ENCODE measurements at regions not wholly inside any gene's neighbourhood (a gene's known extent, or its start where the extent isn't known, plus 50 kb on each side); places are given as distances from the start of the nearest gene placed in this dataset.
"Not testable (repeated sequence)": the region's sequence is repeated elsewhere in the genome, so short reads cannot be mapped to it uniquely, and the experiment has no call there.

DNA sequence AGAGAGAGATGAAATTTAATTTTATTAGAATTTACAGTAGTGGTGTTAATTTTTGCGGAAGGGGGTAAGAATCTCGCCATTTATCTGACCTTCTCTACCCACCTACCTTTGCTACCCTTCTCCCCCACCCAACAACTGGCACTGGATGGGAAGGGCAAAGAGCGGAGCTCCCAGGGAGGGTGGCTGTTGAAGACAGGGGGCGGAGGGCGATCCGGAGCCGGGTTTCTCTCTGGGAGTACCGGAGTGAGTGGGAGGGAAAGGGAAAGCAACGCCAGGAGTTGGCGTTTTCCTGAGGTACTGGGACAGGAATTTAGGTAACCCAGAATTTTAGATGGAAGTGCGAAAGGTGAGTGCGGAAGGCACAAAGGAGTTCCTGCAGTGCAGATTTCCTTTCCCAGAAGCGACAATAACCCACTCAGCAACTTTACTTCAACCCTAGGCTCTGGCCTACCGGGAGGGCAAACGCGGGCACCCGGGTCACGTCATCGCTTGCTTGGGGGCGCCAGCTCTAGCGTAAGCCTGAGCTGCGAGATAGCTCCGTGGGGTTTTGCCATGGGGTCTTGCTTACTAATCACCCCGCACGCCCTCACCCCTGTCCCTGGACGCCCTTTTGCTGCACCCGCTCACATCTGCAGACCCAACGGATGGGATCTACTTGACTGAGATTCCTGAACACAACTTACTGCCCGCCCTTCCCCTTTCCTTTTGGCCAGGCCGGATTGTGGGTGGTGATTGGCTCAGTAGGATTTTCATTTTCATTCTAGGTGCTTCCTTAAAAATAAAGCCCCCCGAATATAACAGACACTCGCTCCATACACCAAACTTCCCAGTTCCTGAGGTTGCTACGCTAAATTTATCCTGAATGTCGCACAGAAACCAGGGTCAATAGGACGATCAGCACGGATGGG is 413.0 kb upstream of the ESRRG start:
- Mint-ChIP-seq H3K27me3 (peaks cover 43 to 48% of the 10 kb centered on the region in 2 donors), H3K4me1 (ENCODE audit: low read depth in 2 of 2) (peaks cover 0 to 5% of the 10 kb centered on the region in 2 donors), H3K36me3 (peaks cover 14% of the 10 kb centered on the region), H3K27ac (no peak overlapping the region), H3K4me3 (no peak overlapping the region), H3K9me3 (peaks cover 4% of the 10 kb centered on the region)
- ATAC-seq (no peak), DNase-seq (ENCODE audit: low spot score) (no peak)

DNA sequence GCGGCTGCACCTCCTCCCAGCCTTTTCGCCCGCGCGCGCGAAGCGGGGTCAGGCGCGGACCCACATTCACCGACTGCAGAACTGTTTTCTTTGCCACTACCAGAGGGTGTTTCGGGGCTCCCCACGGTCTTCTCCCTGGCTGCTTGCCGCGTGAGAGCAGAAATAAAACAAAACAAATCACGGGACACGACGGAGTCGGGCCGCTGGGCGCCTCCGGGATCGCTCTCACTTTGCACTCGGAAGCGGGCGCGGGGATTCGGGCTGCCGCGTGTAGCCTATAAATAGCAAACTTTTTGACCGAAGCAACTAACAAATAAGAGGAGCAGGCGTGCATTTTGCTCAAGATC is 412.3 kb upstream of the ESRRG start:
- Mint-ChIP-seq H3K36me3 (peaks cover 12% of the 10 kb centered on the region), H3K9me3 (peaks cover 4% of the 10 kb centered on the region), H3K27me3 (peaks cover 38 to 43% of the 10 kb centered on the region in 2 donors), H3K27ac (no peak overlapping the region), H3K4me1 (ENCODE audit: low read depth in 2 of 2) (peaks cover 0 to 5% of the 10 kb centered on the region in 2 donors), H3K4me3 (no peak overlapping the region)
- DNase-seq (ENCODE audit: low spot score) (no peak), ATAC-seq (no peak)

DNA sequence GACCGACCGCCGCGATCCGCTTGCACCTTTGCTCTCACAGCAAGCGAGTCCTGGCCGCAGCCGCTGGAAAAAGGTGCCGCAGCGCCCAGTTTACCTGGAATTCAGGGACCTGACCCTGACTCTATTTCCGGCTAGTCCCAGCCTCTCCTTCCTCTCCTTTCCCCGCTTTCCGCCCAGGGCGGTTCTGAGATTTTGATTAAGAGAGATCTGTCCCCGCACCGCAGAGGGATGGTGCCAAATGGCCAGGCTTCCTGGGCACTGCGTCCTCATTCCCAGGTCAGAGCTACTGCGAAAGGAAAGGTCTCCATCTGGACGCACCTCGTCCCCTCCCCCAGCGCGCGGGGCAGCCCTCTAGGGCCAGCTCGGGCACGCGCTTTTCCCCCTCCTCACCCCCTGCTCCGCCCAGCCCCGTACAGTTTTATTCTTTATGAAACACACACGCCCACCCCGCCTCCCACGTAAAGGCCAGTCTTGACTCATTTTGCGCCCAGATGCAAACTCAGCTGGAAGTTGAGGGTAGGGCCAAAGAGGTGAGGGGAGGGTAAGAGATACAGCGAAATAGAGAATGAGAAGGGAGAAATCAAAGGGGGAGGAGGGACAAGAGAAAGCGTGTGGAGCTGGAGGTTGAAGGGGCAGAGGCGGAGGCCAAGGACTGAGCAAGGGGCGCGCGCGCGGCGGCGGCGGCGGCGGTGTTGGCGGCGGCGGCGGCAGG is 411.8 kb upstream of the ESRRG start:
- peaks cover 36 to 43% of the 10 kb centered on the region in 2 donors for H3K27me3 Mint-ChIP-seq

DNA sequence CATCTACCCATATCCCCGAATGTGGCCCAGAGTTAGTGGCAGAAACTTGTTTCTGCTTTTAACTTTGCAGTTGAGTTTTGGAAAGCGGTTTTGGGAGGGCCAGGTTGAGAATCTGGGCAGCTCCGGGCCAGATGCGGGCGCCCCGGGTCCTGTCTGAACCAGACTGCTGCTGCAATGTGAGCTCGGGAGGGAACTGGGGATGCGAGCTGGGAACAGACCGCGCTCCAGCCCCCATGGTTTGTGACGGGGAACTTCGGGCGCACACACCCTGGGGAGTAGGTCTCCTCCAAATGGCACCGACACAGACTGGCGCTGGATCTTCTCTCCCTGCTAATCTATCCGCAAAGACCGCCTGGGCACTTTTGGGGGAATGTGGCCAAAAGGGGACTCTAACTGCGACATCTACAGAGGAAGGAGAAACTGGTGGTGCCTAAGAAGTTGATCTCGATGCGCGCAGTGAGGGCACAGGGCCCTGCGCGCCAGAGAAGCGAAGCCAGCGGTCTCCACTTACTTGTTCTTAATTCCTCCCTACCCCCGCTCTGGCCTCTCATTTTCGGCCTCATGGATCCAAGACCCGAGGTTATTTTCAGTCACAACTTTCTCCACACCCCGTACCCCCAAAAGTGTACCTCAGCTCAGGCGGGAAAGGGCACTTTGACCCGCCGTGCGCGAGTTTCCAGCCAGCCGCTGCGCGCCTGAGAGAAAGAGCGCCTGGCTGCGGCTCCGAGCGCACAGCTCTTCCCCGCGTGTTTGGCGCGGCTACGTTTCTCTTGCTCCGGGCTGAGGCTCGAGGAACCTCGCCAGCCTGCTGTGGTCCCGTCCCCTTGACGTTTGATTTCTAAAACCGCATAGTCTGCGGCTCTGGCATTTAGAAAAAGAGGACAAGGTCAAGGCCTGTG is 411.0 kb upstream of the ESRRG start:
- ATAC-seq, result no peak
- Mint-ChIP-seq H3K27me3 (peaks cover 33 to 40% of the 10 kb centered on the region in 2 donors), H3K36me3 (peaks cover 12% of the 10 kb centered on the region)

More for the DNA sequence above, 411.8 kb upstream of the ESRRG start:
- Mint-ChIP-seq H3K4me3 (no peak overlapping the region), H3K27ac (no peak overlapping the region), H3K4me1 (ENCODE audit: low read depth in 2 of 2) (peaks cover 0 to 5% of the 10 kb centered on the region in 2 donors), H3K36me3 (peaks cover 12% of the 10 kb centered on the region), H3K9me3 (peaks cover 4% of the 10 kb centered on the region)
- no peak for DNase-seq (ENCODE audit: low spot score)
- ATAC-seq, result no peak

DNA sequence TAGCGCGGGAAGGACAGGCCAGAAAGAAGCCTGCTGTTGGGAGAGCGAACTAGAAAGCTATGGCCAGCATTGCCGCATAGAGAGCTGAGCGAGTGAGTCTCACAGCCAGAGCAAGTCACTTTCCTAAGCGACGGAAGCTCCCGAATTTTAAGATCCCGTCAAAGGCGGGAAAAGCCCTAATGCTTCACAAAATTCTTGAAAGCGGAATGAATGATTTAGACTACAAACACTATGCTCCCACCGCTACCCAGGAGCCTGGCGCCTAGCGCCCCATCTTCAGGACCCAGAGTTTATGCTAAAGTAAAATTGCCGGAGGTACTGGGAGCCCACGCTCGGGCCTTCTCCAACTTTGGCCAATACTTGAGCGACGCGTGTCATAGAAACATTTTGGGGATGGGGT is 409.9 kb upstream of the ESRRG start:
- Mint-ChIP-seq H3K4me3 (no peak overlapping the region), H3K27me3 (peaks cover 24 to 31% of the 10 kb centered on the region in 2 donors), H3K4me1 (ENCODE audit: low read depth in 2 of 2) (no peaks in the 10 kb centered on the region), H3K9me3 (peaks cover 4% of the 10 kb centered on the region), H3K36me3 (peaks cover 6% of the 10 kb centered on the region), H3K27ac (no peak overlapping the region)
- no peak for DNase-seq (ENCODE audit: low spot score)
- ATAC-seq, result no peak

More for the DNA sequence above, 411.0 kb upstream of the ESRRG start:
- no peak overlapping the region for H3K4me3 Mint-ChIP-seq
- H3K27ac Mint-ChIP-seq, result no peak overlapping the region
- peaks cover 0 to 5% of the 10 kb centered on the region in 2 donors for H3K4me1 Mint-ChIP-seq (ENCODE audit: low read depth in 2 of 2)
- DNase-seq (ENCODE audit: low spot score), result no peak
- H3K9me3 Mint-ChIP-seq, result peaks cover 4% of the 10 kb centered on the region

DNA sequence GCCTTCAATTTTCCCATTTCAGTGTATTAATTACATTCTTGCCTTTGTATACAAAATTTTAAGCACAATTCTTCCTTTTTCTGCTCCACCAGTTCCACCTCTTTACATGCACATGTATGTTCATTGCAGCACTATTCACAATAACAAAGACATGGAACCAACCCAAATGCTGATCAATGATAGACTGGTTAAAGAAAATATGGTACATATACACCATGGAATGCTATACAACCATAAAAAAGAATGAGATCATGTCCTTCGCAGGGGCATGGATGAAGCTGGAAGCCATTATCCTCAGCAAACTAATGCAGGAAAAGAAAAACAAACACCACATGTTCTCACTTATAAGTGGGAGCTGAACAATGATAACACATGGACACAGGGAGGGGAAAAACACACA is 400.1 kb upstream of the ESRRG start:
- DNase-seq (ENCODE audit: low spot score), result not testable (repeated sequence)

DNA sequence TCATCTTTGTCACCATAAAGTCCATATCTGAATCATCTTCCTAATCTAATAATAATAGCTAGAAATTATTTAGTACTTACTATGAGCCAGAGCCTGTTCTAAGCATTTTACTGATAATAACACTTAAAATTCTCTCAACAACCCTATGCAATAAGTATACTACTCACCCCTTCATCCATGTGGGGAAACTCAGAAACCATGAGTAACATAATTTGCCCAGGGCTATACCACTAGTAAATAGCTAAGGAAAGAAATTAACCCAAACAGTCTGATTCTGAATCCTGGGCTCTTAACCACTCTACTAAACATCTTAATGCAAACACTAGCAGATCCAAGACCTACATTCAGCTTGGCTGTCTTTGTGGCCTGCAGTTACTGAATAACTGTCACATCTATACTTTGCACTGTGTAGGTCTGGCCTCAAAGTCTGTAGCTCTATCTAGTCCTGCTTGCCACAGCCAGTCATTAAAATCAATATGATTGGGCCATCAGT is 394.8 kb upstream of the ESRRG start:
- Mint-ChIP-seq H3K9me3 (peaks cover 21% of the 10 kb centered on the region), H3K27me3 (no peaks in the 10 kb centered on the region), H3K4me1 (ENCODE audit: low read depth in 2 of 2) (no peaks in the 10 kb centered on the region), H3K4me3 (no peak overlapping the region), H3K36me3 (no peaks in the 10 kb centered on the region), H3K27ac (no peak overlapping the region)
- no peak for DNase-seq (ENCODE audit: low spot score)
- ATAC-seq, result no peak

More for the DNA sequence above, 400.1 kb upstream of the ESRRG start:
- ATAC-seq; H3K27me3 Mint-ChIP-seq; H3K27ac Mint-ChIP-seq; H3K4me3 Mint-ChIP-seq; H3K4me1 Mint-ChIP-seq (ENCODE audit: low read depth in 2 of 2); H3K36me3 Mint-ChIP-seq: not testable (repeated sequence)
- H3K9me3 Mint-ChIP-seq, result peaks cover 19% of the 10 kb centered on the region

DNA sequence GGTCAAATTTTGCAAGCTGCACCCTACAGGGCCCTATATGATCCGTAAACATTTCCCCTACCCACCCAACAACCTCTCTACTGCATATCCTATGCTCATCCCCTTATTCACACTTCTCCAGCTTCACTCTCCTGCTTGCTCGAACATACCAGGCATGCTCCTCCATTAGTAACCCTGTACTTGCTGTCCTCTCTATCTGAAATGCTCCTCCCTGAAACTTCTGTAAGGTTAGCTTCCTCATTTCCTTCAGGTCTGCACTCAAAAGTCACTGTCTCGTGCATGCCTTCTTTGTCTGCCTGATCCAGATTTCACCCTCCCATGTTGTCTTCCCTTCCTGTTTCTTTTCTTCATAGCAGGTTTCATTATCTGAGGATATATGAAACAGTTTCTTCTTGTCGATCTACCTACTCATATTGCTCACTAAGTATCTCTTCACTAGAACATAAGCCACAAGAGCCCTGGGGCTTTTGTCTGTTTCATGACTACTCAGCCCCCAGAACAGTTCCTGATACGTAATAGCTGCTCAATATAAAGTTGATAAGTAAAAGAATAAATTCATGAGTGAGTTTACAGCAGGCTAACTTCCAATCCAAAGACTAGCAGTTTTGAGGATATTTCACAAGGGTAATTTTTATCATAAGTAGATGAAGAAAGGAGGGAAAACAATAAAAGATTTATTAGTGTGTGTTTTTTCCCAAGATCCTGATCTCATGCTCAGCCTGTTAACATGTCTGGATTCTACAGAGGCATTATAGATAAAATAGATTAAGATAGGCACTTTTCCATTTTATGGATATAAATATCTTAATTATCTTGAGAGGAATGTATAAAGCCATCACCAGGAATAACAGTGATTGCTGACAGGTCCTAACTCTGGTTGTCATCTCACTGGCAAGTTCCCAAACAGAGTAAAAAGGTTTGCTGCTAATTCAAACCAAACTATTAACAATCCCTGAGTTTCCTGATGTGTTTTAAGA is 392.5 kb upstream of the ESRRG start:
- H3K4me1 Mint-ChIP-seq (ENCODE audit: low read depth in 2 of 2), result no peaks in the 10 kb centered on the region
- peaks cover 16% of the 10 kb centered on the region for H3K9me3 Mint-ChIP-seq
- no peak overlapping the region for H3K27ac Mint-ChIP-seq
- no peak for ATAC-seq
- no peaks in the 10 kb centered on the region for H3K36me3 Mint-ChIP-seq
- H3K4me3 Mint-ChIP-seq, result no peak overlapping the region
- no peak for DNase-seq (ENCODE audit: low spot score)
- no peaks in the 10 kb centered on the region for H3K27me3 Mint-ChIP-seq

DNA sequence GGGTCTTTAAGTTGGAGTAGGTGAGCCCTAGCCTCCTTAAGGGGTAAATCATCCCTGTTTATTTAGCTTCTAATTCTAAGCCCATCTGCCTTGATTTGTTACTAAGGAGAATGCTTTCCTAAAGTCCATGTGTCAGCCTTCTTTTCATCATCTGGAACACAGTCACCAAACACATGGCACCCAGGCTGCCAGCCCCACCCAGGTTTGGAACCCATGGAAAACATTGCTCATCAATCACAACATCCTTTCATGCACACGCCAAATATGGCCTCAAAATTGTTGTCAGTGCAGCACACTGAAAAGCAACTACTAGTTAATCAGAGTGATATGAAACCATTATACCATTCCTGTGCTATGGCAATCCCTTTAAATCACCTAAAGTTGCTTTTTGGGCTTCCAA is 386.7 kb upstream of the ESRRG start:
- H3K27ac Mint-ChIP-seq, result no peak overlapping the region
- peaks cover 4% of the 10 kb centered on the region for H3K36me3 Mint-ChIP-seq
- DNase-seq (ENCODE audit: low spot score) (no peak), ATAC-seq (no peak)
- no peaks in the 10 kb centered on the region for H3K4me1 Mint-ChIP-seq (ENCODE audit: low read depth in 2 of 2)
- no peak overlapping the region for H3K4me3 Mint-ChIP-seq
- no peaks in the 10 kb centered on the region for H3K27me3 Mint-ChIP-seq
- peaks cover 18% of the 10 kb centered on the region for H3K9me3 Mint-ChIP-seq

DNA sequence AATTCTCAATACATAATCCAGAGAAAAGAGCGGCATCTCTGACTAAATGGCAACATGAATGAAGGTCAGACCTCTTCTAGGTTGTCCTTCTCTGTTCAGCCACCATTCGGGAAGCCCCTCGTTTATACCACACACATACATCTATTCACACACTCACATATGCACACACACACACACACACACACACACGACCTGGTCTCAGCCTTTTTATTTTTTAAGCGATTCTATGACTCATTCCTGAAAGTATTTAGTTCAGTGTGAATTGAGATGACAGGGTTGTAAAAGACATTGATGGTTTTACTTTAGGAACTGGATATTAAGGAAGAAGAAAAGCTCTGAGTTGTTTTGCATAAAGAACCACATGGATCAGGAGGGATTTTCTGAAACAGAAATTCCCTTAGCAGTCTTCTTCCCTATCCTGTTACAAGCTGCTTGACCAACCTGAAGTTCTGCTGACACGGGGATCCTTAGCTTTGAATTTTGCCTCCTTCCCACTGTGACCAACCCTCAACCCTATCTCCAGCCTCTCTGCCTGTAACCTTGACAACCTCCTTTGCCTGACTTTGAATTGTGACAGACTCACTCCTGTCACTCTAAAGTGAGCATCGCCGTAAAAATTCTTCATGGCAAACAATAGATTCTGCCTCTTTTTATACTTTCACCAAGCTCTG is 383.1 kb upstream of the ESRRG start:
- H3K9me3 Mint-ChIP-seq, result peaks cover 15% of the 10 kb centered on the region
- H3K36me3 Mint-ChIP-seq, result peaks cover 4% of the 10 kb centered on the region
- no peak overlapping the region for H3K4me3 Mint-ChIP-seq
- no peaks in the 10 kb centered on the region for H3K4me1 Mint-ChIP-seq (ENCODE audit: low read depth in 2 of 2)
- DNase-seq (ENCODE audit: low spot score), result no peak
- ATAC-seq, result no peak
- no peaks in the 10 kb centered on the region for H3K27me3 Mint-ChIP-seq
- H3K27ac Mint-ChIP-seq, result no peak overlapping the region

DNA sequence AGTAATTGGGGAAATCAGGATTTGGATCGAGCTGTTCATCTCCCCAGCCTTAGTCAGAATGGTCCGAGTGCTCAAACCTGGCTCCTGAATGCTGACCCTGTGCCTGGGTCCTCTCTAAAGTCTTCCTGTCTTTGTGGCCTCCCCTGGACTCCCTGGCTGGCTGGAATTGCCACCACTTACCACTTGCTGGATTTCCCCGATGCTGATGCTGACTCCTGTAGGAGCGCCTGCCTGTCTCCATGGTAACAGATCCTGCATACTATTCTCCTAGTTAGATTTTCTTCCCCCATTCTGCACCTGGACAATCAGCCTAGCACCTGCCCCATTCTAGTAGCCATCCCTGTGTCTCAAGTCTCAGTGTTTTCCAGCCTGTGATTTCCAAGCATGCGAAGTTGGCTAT is 382.2 kb upstream of the ESRRG start:
- Mint-ChIP-seq H3K4me1 (ENCODE audit: low read depth in 2 of 2) (no peaks in the 10 kb centered on the region), H3K27me3 (no peaks in the 10 kb centered on the region)

DNA sequence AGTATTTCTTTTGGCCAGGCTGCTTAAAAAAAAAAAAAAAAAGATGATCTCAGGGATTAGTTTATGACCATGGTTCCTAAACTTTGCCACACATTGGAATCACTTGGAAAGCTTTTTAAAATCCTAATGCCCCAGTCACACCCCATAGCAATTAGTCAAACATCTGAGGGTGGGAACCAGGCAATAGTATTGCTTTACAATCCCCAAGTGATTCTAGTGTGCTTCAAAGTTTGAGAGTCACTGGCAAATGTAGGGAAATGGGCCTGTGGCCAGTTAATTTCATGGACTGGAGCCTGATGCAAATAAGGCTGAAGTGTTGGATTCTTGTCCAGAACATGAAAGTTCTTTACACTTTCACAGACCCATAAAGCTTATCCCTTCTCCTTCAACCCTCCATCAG is 374.6 kb upstream of the ESRRG start:
- ATAC-seq, result no peak
- Mint-ChIP-seq H3K9me3 (peaks cover 9% of the 10 kb centered on the region), H3K4me3 (no peak overlapping the region), H3K4me1 (ENCODE audit: low read depth in 2 of 2) (no peaks in the 10 kb centered on the region), H3K27ac (no peak overlapping the region), H3K27me3 (no peaks in the 10 kb centered on the region), H3K36me3 (no peaks in the 10 kb centered on the region)
- no peak for DNase-seq (ENCODE audit: low spot score)

More for the DNA sequence above, 382.2 kb upstream of the ESRRG start:
- ATAC-seq (no peak), DNase-seq (ENCODE audit: low spot score) (no peak)
- H3K36me3 Mint-ChIP-seq, result peaks cover 4% of the 10 kb centered on the region
- H3K4me3 Mint-ChIP-seq, result no peak overlapping the region
- H3K27ac Mint-ChIP-seq, result no peak overlapping the region
- peaks cover 15% of the 10 kb centered on the region for H3K9me3 Mint-ChIP-seq

Data from natural killer cell treated with Interleukin-12 subunit alpha and Interleukin-12 subunit beta and Interleukin-15 and Interleukin-18, amount 100 ng/mL, for 72 hours (primary cell).